Gastrocnemius medialis (tissue), 4 donors: ENCODE measurements at regions not wholly inside any gene's neighbourhood (a gene's known extent, or its start where the extent isn't known, plus 50 kb on each side); places are given as distances from the start of the nearest gene placed in this dataset.

Experiments
- CTCF ChIP-seq, 5 experiments: fragments of 450-650 bp in 3 of 5; fragments of 200-600 bp in 2 of 5; sonication (generic) in 2 of 5; IDR thresholded peaks in 4 of 5; conservative IDR thresholded peaks in 1 of 5; 1 replicate in 4 of 5; 2 replicates in 1 of 5; pipeline ENCODE4 v1.5.1; 2016 to 2019; ENCODE audit warnings: antibody characterized with exemption in 5 of 5, mild to moderate bottlenecking in 3 of 5, moderate library complexity in 3 of 5
- POLR2A ChIP-seq, 2 donors: fragments of 450-650 bp; IDR thresholded peaks; one replicate each; pipeline ENCODE4 v1.6.1; 2017; ENCODE audit warnings: antibody characterized with exemption in 2 of 2, mild to moderate bottlenecking in 2 of 2, moderate library complexity in 2 of 2

- no peak for TF ChIP-seq POLR2A (IDR thresholded peaks at IDR 0.05)
- TF ChIP-seq CTCF (IDR thresholded peaks at IDR 0.05 in 4 of 5, conservative IDR thresholded peaks at IDR 0.05 in 1 of 5) = no peak
Observed at GRCh38 chr7:12890586-12890985, 203.2 kb downstream of the ARL4A start.
